HG02759 (cell line): ENCODE measurements at regions not wholly inside any gene's neighbourhood (a gene's known extent, or its start where the extent isn't known, plus 50 kb on each side); places are given as distances from the start of the nearest gene placed in this dataset.
"Not testable (repeated sequence)": the region's sequence is repeated elsewhere in the genome, so short reads cannot be mapped to it uniquely, and the experiment has no call there.

ENCODE experiments used
- ATAC-seq: cut with Tn5 transposase; IDR thresholded peaks from one replicate; pipeline ENCODE4 v1.9.1; 2021; ENCODE audit warnings: mild to moderate bottlenecking, moderate library complexity; ENCODE audit not compliant: unreplicated experiment

- no peak for ATAC-seq
Measured at GRCh38 chr5:111948092-111948841, 191.3 kb upstream of the NREP start.

GRCh38 chr5:111946556-111946955 lies 189.6 kb upstream of the NREP start:
- ATAC-seq, result no peak

GRCh38 chr5:111945535-111945934 lies 188.5 kb upstream of the NREP start:
- ATAC-seq, result no peak

- ATAC-seq, result no peak
Measured at GRCh38 chr5:111942661-111943401, 185.8 kb upstream of the NREP start.

- no peak for ATAC-seq
Measured at GRCh38 chr5:111942201-111942600, 185.2 kb upstream of the NREP start.

- ATAC-seq, result no peak
Measured at GRCh38 chr5:111937094-111937493, 180.1 kb upstream of the NREP start.

GRCh38 chr5:111935835-111936234 lies 178.8 kb upstream of the NREP start:
- no peak for ATAC-seq

GRCh38 chr5:111935009-111935408 lies 178.0 kb upstream of the NREP start:
- no peak for ATAC-seq

GRCh38 chr5:111934511-111934910 lies 177.5 kb upstream of the NREP start:
- no peak for ATAC-seq

GRCh38 chr5:111933086-111933485 lies 176.1 kb upstream of the NREP start:
- no peak for ATAC-seq

- ATAC-seq, result no peak
Measured at GRCh38 chr5:111932628-111933027, 175.6 kb upstream of the NREP start.

- no peak for ATAC-seq
Measured at GRCh38 chr5:111932199-111932598, 175.2 kb upstream of the NREP start.

- no peak for ATAC-seq
Measured at GRCh38 chr5:111931655-111932054, 174.7 kb upstream of the NREP start.

GRCh38 chr5:111930905-111931461 lies 174.0 kb upstream of the NREP start:
- no peak for ATAC-seq

GRCh38 chr5:111930449-111930848 lies 173.5 kb upstream of the NREP start:
- ATAC-seq, result no peak

- ATAC-seq, result no peak
Measured at GRCh38 chr5:111929867-111930266, 172.9 kb upstream of the NREP start.

- no peak for ATAC-seq
Measured at GRCh38 chr5:111929261-111929660, 172.3 kb upstream of the NREP start.

GRCh38 chr5:111928511-111928910 lies 171.5 kb upstream of the NREP start:
- ATAC-seq, result no peak

GRCh38 chr5:111927191-111927590 lies 170.2 kb upstream of the NREP start:
- no peak for ATAC-seq

GRCh38 chr5:111926026-111926425 lies 169.0 kb upstream of the NREP start:
- no peak for ATAC-seq

- ATAC-seq, result no peak
Measured at GRCh38 chr5:111922344-111922743, 165.3 kb upstream of the NREP start.

- not testable (repeated sequence) for ATAC-seq
Measured at GRCh38 chr5:111921691-111922090, 164.7 kb upstream of the NREP start.
